HG03039 (cell line): ENCODE measurements at regions not wholly inside any gene's neighbourhood (a gene's known extent, or its start where the extent isn't known, plus 50 kb on each side); places are given as distances from the start of the nearest gene placed in this dataset.
"Not testable (repeated sequence)": the region's sequence is repeated elsewhere in the genome, so short reads cannot be mapped to it uniquely, and the experiment has no call there.

ENCODE experiments used
- ATAC-seq: cut with Tn5 transposase; IDR thresholded peaks from one replicate; pipeline ENCODE4 v1.9.1; 2021; ENCODE audit warnings: mild to moderate bottlenecking, moderate library complexity; ENCODE audit not compliant: unreplicated experiment

DNA sequence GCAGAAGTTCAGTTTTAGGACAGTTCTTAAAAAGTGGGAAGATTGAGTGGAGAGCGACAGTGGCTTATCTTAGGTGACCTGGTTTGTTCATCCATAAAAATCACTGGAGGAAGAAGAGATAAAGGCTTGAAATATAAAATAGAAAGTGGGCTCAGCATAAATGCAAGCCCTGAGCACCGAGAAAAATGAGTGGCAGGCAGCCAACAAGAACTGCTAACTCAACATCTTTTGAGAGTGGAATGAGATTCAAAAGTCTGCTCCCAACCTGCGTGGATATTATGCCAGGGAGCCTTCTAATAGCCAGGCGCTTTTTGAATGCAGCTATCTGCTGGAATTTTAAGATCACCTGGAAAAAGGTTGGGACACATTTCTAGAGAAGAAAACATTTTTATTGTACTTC, 666.5 kb downstream of the FLRT2 start:
- no peak for ATAC-seq

DNA sequence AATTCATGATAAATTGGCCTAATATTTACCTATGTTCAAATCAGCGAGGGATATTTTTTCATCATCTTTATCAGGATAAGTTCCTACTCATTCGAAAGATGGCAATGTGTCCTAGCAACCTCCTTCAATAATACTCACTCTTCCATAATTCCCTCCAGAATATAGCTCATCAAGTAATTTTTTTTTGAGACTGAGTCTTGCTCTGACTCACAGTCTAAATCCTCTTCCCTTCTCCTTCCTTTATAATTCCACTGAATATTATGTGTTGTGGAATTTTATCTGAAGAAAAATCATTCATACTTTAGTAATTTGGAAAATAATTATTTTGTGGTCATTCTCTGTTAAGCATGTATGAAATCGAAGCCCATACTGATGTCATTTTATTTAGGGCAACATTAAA, 663.8 kb downstream of the FLRT2 start:
- no peak for ATAC-seq

DNA sequence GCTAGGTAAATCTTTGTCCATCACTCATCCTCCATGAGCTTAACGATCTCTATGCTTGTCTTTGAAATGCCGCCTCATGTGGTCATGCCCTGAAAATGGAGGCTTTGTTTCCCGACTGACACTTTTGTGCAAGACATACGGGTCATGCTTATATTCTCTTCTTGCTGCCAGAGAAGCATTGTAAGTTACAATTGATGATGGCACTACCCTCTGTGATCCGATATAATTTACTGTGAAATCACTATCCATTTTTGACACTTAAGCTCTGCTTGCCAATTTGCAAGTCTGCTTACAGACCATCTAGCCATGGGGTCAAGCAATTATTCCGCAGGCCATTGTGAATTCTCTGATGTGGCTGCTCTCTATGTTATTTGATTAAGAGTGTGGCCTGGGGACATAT, 650.0 kb downstream of the FLRT2 start:
- no peak for ATAC-seq

DNA sequence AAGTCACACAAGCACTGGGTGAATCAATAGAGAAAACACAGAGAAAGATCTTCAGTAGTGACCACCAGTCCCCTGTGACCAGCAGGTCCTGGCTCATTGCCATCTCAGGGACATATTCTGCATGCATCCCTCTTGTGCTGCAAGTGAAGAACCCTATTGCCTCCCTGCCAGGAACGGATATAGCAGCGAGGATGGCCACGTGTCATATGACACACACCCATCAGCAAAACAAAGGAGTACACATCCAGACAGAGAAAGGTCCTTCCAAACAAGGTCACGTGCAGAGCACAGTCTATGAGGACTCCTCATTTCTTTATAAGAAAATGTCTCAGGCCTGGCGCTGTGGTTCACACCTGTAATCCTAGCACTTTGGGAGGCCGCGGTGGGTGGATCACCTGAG, 638.4 kb downstream of the FLRT2 start:
- no peak for ATAC-seq

DNA sequence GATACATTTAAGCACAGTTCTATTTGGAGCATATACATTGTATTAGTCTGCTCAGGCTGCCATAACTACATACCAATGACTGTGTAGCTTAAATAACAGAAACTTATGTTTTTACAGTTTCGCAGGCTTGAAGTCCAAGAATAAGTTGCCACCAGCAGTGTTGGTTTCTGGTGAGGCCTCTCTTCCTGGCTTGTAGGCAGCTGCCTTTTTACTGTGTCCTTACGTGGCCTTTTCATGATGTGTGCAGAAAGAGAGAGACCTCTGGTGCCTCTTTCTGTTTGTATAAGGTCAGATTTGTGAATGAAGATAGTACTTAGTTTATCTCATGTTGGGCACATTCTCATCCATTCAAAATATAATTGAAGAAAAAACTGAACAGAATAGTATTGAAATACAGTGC, 636.6 kb downstream of the FLRT2 start:
- ATAC-seq: no peak

DNA sequence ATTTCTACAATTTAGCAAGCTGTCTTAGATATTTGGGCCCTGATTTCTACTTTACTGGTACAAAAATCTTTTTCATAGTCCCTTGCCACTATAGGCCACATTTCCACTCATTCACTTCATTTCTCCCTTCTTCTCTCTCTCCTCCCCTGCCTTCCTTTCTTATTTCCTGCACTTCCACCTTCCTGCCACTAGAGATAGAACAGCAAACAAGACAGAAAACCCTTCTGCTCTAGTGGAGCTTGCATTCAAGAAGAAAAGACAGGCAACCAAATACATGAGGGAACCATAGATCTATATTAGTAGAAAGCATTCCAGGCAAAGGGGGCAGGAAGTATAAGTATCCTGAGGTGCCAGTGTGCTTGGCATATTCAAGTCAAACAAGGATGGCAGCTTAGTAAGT, 623.5 kb downstream of the FLRT2 start:
- no peak for ATAC-seq

DNA sequence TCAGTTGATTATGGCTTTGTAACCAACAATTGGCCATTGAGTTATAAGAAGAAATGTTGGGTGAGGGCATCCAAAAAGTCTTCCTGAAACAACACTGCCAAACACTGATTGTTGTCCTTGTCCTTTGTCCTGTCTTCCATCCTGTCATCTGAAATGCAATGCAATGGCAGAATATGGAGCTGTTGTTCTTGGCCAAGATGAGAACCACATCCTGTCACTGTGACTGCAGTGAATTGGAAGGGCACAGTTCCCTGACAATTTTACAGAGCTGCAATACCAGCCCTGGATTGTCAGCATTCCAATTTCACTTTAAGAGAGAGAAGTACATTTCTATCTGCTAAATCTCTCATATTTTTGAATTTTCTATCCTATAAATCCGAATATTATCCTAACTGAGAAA, 613.3 kb downstream of the FLRT2 start:
- ATAC-seq: no peak

DNA sequence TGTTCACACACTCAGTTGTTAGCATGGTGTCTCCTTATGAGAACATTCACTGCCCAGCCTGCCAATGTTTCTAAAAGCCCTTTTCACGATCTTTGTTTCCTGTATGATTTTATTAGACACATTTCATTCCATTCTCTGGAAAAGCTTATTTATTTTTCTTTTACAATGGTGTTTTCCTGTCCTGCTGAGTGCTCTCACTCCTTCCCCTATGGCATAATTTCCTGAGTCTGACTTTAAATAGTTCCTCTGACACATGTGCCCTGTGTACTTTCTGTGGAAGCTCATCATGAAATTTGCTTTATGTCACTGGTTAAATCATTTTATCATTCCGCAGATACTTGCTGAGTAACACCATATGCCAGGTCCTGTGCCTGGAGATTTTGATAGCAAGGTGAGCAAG, 612.0 kb downstream of the FLRT2 start:
- ATAC-seq: no peak

DNA sequence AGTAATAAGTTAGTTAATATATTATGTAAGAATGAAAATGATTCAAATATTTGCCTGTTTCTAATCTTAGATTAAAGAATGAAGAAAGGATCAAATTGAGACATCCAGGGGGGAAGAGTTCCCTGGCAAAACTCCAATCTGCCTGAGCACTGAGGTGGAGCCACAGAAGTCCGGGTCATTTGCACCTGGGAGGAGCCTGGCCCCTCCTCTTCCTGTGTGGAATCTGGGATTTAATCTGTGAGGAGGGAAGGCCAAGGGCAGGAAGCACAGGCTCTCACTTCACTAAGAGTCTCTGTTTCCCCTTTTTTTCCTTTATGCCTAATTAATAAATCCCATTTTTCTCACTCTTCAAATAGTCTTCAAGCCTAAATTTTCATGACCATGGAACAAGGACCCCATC, 599.5 kb downstream of the FLRT2 start:
- ATAC-seq: no peak

DNA sequence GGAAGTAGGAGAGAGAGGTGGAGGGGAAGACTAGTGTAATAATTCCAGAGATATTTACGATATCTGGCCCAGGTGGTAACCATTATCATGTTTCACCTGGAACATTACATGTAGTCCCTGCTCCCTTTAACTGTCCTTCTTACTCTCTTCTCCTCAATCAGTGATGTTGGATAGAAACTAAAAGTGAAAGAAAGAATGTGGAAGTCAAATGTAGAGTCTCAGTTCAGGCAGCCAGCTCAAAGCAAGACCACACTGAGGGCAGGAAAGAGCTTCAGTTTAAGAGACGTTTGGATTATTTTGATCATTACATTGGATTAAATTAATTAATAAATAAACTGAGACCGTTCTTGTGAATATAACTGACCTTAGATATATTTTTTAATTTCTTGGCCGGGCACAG, 594.4 kb downstream of the FLRT2 start:
- no peak for ATAC-seq

DNA sequence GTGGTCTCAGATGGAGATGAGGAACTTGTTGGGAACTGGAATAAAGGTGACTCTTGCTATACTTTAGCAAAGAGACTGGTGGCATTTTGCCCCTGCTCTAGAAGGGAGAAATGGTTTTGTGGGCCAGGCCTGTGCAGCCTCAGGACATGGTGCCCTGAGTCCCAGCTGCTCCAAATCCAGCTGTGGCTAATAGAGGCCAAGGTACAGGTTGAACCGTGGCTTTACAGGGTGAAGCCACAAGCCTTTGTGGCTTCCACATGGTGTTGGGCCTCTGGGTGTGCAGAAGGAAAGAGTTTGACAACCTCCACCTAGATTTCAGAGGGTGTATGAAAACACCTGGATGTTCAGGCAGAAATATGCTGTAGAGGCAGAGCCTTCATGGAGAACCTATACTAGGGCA, 586.0 kb downstream of the FLRT2 start:
- no peak for ATAC-seq

DNA sequence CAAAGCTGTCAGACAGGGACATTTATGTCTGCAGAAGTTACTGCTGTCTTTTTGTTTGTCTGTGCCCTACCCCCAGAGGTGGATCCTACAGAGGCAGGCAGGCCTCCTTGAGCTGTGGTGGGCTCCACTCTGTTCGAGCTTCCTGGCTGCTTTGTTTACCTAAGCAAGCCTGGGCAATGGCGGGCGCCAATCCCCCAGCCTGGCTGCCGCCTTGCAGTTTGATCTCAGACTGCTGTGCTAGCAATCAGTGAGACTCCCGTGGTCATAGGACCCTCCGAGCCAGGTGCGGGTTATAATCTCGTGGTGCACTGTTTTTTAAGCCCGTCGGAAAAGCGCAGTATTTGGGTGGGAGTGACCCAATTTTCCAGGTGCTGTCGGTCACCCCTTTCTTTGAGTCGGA, 580.9 kb downstream of the FLRT2 start:
- ATAC-seq: not testable (repeated sequence)

DNA sequence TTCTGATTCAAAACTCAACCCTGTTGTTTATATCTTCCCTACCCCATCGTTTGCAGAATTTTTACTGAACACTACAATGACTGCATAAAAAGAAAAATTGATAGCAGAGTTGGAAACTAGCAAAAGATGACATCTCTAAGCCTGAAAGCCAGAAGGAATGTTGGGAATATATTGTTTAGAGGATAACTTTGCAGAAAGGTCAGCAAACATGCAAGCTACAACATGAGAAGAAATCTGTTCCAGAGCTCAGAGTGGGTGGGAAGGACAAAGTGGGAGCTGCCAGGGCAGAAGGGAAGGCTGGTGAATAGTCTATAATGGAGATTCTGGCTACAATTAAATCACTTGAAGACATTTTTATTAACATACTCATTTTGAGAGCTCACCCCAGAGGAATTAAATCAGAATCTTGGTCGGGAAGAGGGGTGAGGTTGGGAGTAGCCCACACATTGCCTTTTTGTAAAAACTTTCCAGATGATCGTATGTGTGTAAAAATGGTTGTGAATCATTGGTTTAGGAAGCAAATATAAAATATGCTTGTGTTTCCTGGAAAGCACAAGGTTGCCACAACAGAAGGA, 574.8 kb downstream of the FLRT2 start:
- no peak for ATAC-seq

DNA sequence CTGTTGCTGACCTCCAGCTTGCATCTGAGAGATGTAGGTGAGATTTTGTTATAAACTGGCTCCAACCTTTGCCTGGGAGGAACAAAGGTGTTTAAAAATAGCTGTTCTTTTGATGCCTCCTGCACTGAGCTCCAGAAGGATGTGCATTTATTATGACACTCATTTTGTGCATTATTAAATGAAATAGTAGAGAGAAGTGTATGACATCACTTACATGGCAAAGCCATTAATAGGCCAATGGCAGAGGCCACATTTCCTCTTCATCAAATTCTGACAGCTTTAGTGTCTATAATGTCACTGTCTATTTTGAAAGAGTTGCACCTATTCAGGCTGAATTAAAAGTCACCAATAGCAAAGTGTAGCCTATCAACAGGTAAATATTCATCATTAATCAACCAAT, 564.6 kb downstream of the FLRT2 start:
- no peak for ATAC-seq

DNA sequence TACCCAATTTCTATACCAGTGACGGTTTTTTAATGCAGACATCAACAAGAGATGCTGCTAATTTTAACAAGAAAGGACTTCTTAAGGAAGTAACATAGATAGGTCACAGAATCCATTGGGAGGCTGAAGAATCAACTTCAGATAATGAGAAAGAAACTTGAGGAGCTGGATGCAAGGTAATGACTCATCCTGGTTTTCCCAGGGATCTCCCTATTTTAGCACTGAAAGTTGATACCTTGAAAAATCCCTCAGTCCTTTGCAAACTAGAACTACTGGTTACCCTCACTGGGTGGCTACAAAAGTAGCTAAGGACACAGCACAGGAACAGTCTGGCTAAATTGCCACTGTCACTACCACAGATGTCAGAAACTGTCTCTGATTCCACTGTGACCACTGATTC, 561.9 kb downstream of the FLRT2 start:
- no peak for ATAC-seq

DNA sequence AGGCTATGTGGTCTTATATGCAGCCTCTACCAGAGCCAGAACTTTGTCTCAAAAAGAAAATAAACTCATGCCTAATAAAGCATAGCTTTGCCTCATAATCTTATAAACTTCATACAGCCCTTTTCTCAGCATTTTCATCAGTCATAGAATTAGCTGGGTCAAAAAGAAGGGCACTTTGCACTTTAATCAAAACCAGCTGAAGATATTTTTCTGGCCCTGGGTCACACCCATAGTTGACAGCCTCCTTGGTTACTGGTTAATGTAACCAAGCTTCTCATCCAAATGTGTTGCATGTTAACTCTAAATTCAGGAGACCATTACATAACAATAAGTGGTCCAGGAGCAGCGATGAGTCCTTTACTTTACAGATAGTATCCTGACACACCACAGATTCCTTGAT, 558.2 kb downstream of the FLRT2 start:
- ATAC-seq: no peak

DNA sequence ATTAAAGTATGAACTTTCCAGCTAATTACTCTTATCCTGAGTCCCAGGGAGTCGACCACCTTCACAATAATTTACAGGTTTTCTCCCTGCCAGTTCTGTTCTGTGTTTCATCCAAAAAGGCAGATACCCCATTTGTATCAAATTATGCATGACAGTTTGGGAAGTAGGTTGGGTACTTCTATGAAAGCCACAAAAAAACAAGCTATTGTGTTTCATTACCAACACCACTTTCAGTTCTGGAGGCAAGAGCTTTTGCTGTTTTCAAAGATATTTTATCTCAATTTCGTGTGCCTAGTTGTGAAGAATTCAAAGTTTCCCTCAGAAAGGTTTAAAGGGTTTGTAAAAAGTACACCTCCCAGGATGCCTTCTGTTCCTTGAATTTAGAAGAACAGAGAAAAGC, 557.4 kb downstream of the FLRT2 start:
- no peak for ATAC-seq

DNA sequence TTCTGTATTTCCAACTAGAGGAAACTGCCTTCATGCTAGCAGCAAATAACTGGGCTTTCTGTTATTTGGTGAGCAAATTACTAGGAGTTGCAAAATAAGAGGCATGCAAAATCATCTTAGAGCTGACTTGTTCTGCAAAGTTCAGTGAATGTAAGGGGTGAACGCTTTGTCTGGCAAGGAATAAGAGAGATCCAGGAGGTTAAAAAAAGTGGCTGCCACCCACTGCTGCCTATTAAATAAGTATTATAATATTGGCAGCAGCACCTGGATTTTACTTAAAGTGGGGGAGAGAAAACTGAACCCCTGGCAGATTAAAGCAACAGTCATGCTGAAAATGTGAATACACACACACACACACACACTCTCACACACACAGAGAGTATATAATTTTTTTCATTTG, 557.0 kb downstream of the FLRT2 start:
- ATAC-seq: no peak

DNA sequence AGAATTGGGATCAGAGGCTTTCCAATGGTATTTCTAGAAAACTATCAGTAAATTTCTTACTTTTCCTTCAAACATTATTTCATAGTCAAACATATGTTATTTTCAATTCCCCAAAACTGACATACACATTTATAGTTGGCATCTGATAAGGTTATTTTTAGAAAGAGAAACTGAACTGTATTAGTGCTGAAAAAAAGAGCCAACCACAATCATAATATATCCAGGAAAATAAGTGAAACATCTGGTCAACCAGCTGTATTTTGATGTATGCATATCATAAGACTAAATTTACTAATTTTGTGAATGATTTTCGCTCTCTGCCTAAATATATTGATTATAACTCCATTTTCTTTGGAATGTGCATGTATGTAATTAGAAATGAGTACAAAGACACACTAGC, 554.2 kb downstream of the FLRT2 start:
- no peak for ATAC-seq

DNA sequence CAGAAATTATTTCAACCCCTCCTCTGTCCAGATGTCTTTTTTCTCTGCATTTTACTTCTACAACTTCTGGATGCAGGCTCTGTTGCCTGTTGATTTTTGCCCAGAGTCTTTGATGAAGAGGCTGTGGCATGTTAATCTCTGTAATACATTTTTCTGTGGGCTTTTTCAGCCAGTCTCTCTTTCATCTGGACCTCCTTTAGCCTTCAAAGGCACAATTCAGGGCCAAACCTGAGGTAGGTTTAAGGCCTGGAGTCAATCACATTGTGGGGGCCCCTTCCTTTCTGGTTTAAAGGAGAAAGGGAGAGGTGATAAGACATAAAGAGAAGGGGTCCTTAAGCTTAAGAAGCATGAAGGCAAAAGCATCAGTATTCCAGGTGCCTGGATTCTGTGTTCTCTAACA, 553.7 kb downstream of the FLRT2 start:
- no peak for ATAC-seq

DNA sequence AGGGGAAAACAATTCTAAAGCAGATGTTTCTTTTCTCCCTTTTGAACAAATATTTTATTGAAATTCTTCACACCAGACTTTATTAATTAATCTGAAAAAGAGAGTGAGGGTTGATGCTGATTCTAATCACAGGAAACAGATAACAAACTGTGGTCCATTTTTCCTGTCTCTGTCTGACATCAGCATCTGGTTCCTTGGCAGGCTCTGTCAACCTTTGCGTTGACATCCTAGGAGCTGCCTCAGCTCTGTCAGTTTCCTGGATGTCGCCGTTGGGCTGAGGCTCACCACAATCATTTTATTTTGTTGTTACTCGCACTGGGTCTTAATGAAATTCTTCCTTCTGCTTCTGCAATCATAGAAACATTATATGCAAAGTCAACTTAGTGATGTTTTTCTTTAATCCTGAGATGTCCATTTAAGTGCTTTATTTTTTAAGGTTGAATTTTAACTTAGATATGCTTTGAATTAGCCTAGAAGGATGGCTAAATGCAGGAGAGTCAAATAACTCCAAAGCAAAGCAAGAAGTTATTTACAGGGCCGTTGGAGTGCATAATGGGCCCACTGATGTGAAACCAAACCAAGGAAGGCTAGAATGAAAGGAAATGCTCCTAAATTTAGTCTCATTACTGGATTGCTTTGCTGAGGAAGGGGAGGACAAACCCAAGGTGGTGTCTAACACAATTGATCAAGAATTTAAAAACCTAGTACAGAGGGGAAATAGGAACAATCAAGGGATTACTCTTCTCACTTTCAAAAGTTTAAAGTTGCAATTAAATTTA, 542.4 kb downstream of the FLRT2 start:
- no peak for ATAC-seq

DNA sequence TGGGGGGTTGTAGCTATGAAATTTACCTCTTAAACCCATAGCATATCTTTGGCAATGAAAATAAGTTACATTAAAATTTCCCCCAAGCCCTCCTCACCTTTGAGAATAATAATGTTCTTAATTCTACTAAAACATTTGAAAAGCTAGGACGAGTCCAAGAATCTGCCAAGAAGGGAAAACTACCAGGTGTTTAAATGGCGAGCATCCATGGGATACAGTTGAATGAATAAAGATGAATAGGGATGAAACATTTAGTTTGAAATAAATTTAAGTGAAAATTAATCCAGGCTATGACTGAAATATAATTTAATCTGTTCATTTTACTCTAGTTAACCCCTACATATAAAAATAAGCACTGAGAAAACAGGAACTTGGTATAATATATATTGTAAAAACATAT, 536.7 kb downstream of the FLRT2 start:
- ATAC-seq: no peak

DNA sequence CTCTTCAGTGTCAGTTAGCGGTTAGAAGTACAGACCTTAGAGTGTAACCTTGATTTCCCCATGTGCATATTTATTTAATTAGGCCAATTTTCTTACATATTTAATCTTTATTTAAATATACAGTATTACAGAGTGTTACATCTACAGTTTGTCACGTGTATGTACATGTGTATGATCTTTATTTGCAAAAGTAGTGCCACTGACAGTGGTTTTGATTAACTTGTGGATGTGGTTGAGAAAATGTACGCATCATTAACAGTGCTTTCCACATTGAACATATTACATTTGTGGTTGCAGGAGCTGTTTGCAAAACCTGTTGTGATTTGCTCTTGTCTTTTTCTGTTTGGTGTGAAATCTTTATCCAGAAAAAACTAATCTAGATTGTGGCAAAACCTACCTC, 535.5 kb downstream of the FLRT2 start:
- ATAC-seq: no peak
